AG04449 (cell line): ENCODE measurements at regions not wholly inside any gene's neighbourhood (a gene's known extent, or its start where the extent isn't known, plus 50 kb on each side); places are given as distances from the start of the nearest gene placed in this dataset.
"Not testable (repeated sequence)": the region's sequence is repeated elsewhere in the genome, so short reads cannot be mapped to it uniquely, and the experiment has no call there.

Source experiments
- CTCF ChIA-PET: fragments of 350-600 bp; formaldehyde crosslinking; extraction: SDS; loops from one replicate; lab custom pipeline; 2021; ENCODE audit warnings: antibody characterized with exemption; lab: Yijun Ruan, JAX
- POLR2A ChIA-PET: fragments of 400-600, 350-600 bp; formaldehyde crosslinking; extraction: SDS; loops from one replicate; lab custom pipeline; 2020; ENCODE audit warnings: antibody characterized with exemption, inconsistent platforms; lab: Yijun Ruan, JAX
- DNase-seq: peaks from one replicate; pipeline ENCODE4 v3.0.0-alpha.2; 2010; ENCODE audit warnings: low read depth, low spot score
- H3K4me3 ChIP-seq: 2 replicates; pipeline ENCODE4 v1.5.1; 2011; ENCODE audit warnings: low read depth, mild to moderate bottlenecking, control low read depth, low read length
- TF ChIP-seq, protein P1 (sequence below): IDR thresholded peaks from one replicate; pipeline ENCODE4 v1.5.1; 2011; ENCODE audit warnings: mild to moderate bottlenecking, moderate library complexity, low read length, control low read depth, inconsistent platforms; ENCODE audit not compliant: insufficient read depth; ENCODE audit errors: missing control alignments

DNA sequence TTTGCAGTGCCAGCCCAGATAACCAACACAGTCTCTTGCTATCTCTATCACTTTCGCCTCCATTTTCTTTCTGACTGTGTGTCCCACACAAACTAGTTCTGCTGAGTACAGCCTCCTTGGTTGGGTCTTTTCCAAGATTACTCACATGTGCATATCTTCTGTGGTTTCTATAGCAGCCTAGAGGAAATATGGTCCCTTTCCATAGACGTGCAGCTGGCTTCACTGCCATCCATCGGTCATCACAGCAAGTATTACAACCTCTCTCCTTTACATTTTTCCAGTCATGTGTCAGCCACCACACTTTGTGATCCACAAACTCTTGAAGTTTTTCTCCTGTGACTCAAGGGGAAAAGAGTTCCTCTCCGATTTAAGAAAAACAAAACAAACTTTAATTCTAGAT lies 893.4 kb upstream of the ADGRL4 start:
- CTCF ChIA-PET = no interaction called here
- no peak overlapping the region for H3K4me3 ChIP-seq
- POLR2A ChIA-PET = no interaction called here
- TF ChIP-seq, protein P1, sequence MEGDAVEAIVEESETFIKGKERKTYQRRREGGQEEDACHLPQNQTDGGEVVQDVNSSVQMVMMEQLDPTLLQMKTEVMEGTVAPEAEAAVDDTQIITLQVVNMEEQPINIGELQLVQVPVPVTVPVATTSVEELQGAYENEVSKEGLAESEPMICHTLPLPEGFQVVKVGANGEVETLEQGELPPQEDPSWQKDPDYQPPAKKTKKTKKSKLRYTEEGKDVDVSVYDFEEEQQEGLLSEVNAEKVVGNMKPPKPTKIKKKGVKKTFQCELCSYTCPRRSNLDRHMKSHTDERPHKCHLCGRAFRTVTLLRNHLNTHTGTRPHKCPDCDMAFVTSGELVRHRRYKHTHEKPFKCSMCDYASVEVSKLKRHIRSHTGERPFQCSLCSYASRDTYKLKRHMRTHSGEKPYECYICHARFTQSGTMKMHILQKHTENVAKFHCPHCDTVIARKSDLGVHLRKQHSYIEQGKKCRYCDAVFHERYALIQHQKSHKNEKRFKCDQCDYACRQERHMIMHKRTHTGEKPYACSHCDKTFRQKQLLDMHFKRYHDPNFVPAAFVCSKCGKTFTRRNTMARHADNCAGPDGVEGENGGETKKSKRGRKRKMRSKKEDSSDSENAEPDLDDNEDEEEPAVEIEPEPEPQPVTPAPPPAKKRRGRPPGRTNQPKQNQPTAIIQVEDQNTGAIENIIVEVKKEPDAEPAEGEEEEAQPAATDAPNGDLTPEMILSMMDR = peak; percentile 20
- peak; percentile 98 for DNase-seq

DNA sequence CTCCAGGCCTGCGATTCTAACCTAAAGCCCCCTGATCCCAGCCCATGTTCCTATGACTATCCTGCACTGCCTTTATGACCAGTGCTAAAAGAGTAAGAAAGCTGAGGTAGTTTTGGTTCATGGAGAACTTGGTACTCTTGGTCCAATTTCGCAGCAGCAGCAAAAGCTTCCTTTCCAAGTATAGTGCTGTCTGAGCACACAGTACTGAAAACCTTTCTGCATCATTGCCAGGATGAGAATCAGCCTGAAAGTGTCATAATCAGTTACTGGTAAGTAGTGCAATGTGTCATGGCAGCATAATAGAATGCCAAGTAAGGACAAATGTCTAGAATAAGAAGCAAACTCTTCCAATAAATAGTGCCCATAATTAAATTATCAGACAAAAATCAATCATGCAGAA lies 889.6 kb upstream of the ADGRL4 start:
- CTCF ChIA-PET = no interaction called here
- POLR2A ChIA-PET = no interaction called here
- DNase-seq = no peak
- TF ChIP-seq, protein P1 = no peak
- H3K4me3 ChIP-seq = no peak overlapping the region

DNA sequence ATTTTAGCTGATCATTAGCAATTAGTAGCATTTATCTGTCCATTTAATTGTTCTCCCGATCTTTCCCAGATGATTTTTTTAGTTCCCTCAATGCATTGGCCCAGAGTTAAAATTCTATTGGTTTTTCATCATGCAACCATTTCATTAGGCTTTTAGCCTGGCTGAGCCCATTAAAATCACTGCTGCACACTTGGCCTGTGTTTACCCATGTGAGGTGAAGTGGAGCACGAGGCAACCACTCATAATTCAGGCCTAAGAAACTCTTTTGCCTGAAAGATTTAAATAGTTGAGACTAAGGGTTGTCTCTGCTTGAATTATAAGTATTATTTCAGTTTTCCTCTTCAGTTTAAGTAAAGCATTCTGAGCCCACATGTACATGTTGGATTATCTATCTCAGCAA lies 889.0 kb upstream of the ADGRL4 start:
- no peak for DNase-seq
- H3K4me3 ChIP-seq = no peak overlapping the region
- TF ChIP-seq, protein P1 = no peak
- POLR2A ChIA-PET = no interaction called here
- CTCF ChIA-PET = no interaction called here

DNA sequence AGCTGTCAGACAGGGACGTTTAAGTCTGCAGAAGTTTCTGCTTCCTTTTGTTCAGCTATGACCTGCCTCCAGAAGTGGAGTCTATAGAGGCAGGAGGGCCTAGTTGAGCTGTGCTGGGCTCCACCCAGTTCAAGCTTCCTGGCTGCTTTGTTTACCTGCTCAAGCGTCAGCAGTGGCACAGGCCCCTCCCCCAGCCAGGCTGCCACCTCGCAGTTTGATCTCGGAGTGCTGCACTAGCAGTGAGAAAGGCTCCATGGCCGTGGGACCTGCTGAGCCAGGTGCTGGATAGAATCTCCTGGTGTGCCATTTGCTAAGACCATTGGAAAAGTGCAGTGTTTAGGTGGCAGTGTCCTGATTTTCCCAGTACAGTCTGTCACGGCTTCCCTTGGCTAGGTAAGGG lies 887.6 kb upstream of the ADGRL4 start:
- H3K4me3 ChIP-seq, DNase-seq, POLR2A ChIA-PET, CTCF ChIA-PET: not testable (repeated sequence)

DNA sequence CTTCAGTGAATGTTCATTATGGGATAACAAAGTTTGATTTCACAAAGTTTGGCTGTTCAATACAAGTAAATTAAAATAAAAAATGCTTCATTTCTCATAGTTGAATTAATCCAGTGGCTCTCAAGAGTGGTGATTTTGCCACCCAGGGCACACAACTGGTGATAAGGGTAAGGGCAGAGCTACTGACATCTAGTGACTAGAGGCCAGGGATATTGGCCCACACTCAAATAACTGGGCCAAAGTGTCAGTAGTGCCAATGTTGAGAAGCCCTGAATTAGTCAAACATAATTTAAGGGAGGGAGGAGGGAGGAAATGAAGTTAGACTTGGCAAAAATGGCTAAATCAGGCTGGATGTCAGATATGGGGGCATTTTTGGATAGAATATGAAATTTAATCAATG lies 880.5 kb upstream of the ADGRL4 start:
- POLR2A ChIA-PET = no interaction called here
- H3K4me3 ChIP-seq = no peak overlapping the region
- no peak for DNase-seq
- TF ChIP-seq, protein P1 = no peak
- CTCF ChIA-PET = no interaction called here

DNA sequence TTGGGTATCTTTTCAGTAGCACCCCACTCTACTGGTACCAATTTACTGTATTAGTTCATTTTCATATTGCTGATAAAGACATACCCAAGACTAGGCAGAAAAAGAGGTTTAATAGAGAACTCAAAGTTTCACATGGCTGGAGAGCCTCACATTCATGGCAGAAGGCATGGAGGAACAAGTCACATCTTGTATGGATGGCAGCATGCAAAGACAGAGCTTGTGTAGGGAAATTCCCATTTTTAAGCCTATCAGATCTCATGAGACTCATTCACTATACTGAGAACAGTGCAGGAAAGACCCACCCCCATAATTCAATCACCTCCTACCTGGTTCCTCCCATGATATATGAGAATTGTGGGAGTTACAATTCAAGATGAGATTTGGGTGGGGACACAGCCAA lies 878.6 kb upstream of the ADGRL4 start:
- TF ChIP-seq, protein P1 = no peak
- CTCF ChIA-PET = no interaction called here
- POLR2A ChIA-PET = no interaction called here
- no peak overlapping the region for H3K4me3 ChIP-seq
- no peak for DNase-seq

DNA sequence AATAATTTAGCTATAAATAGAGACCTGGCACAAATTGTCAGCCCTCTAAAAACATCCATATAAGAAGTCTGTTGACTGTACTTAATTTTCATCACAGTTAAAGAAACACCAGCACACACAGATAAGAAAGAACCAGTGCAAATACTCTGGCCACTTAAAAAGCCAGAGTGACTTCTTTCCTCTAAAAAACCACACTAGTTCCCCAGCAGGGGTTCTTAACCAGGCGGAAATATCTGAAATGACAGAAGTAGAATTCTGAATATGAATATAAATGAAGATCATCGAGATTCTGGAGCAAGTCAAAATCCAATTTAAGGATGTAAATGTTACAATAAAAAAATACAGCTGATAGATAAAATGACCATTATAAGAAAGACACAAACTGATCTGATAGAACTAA lies 870.6 kb upstream of the ADGRL4 start:
- TF ChIP-seq, protein P1 = no peak
- DNase-seq = no peak
- CTCF ChIA-PET = no interaction called here
- H3K4me3 ChIP-seq = no peak overlapping the region
- POLR2A ChIA-PET = no interaction called here
